ENCODE measurements at regions not wholly inside any gene's neighbourhood (a gene's known extent, or its start where the extent isn't known, plus 50 kb on each side); places are given as distances from the start of the nearest gene placed in this dataset.

GRCh38 chr2:180677930-180678624, 302.3 kb upstream of the UBE2E3 start:
- H3K27ac ChIP-seq: no peak overlapping the region
- no peaks in the 10 kb centered on the region for H3K9me3 ChIP-seq (ENCODE audit: severe bottlenecking)
- no peak overlapping the region for H3K4me3 ChIP-seq (ENCODE audit: low read depth, low read length)
- TF ChIP-seq CTCF (IDR thresholded peaks at IDR 0.05; ENCODE audit: low read depth, low read length): no peak
- H3K27me3 ChIP-seq (ENCODE audit: insufficient read depth, low read depth, severe bottlenecking): no peaks in the 10 kb centered on the region
- no peaks in the 10 kb centered on the region for H3K36me3 ChIP-seq
- no peak for DNase-seq

- DNase-seq: no peak
- H3K36me3 ChIP-seq: no peaks in the 10 kb centered on the region
- TF ChIP-seq CTCF (IDR thresholded peaks at IDR 0.05; ENCODE audit: low read depth, low read length): no peak
- no peaks in the 10 kb centered on the region for H3K9me3 ChIP-seq (ENCODE audit: severe bottlenecking)
- H3K4me3 ChIP-seq (ENCODE audit: low read depth, low read length): no peak overlapping the region
- H3K27me3 ChIP-seq (ENCODE audit: insufficient read depth, low read depth, severe bottlenecking): no peaks in the 10 kb centered on the region
- H3K27ac ChIP-seq: no peak overlapping the region
Measured at GRCh38 chr2:180677200-180677599, 303.2 kb upstream of the UBE2E3 start.

GRCh38 chr2:180676520-180677025, 303.8 kb upstream of the UBE2E3 start:
- H3K27me3 ChIP-seq (ENCODE audit: insufficient read depth, low read depth, severe bottlenecking): no peaks in the 10 kb centered on the region
- TF ChIP-seq CTCF (IDR thresholded peaks at IDR 0.05; ENCODE audit: low read depth, low read length): no peak
- no peaks in the 10 kb centered on the region for H3K36me3 ChIP-seq
- no peak overlapping the region for H3K27ac ChIP-seq
- no peaks in the 10 kb centered on the region for H3K9me3 ChIP-seq (ENCODE audit: severe bottlenecking)
- DNase-seq: no peak
- no peak overlapping the region for H3K4me3 ChIP-seq (ENCODE audit: low read depth, low read length)

GRCh38 chr2:180675170-180675569, 305.2 kb upstream of the UBE2E3 start:
- DNase-seq: no peak
- no peaks in the 10 kb centered on the region for H3K9me3 ChIP-seq (ENCODE audit: severe bottlenecking)
- H3K36me3 ChIP-seq: no peaks in the 10 kb centered on the region
- no peaks in the 10 kb centered on the region for H3K27me3 ChIP-seq (ENCODE audit: insufficient read depth, low read depth, severe bottlenecking)
- no peak overlapping the region for H3K27ac ChIP-seq
- TF ChIP-seq CTCF (IDR thresholded peaks at IDR 0.05; ENCODE audit: low read depth, low read length): no peak
- H3K4me3 ChIP-seq (ENCODE audit: low read depth, low read length): no peak overlapping the region

- DNase-seq: no peak
- Histone ChIP-seq H3K36me3 (no peaks in the 10 kb centered on the region), H3K4me3 (ENCODE audit: low read depth, low read length) (no peak overlapping the region), H3K27me3 (ENCODE audit: insufficient read depth, low read depth, severe bottlenecking) (no peaks in the 10 kb centered on the region), H3K9me3 (ENCODE audit: severe bottlenecking) (no peaks in the 10 kb centered on the region), H3K27ac (no peak overlapping the region)
- TF ChIP-seq CTCF (IDR thresholded peaks at IDR 0.05; ENCODE audit: low read depth, low read length): no peak
Measured at GRCh38 chr2:180672377-180672776, 308.0 kb upstream of the UBE2E3 start.

Data from WERI-Rb-1 (cell line).